Vagina (tissue), 2 donors: ENCODE measurements at regions not wholly inside any gene's neighbourhood (a gene's known extent, or its start where the extent isn't known, plus 50 kb on each side); places are given as distances from the start of the nearest gene placed in this dataset.

ENCODE experiments used
- POLR2A ChIP-seq, 2 donors: fragments of 450-650 bp; IDR thresholded peaks; one replicate each; pipeline ENCODE4 v1.6.1; 2017; ENCODE audit warnings: antibody characterized with exemption in 2 of 2, mild to moderate bottlenecking in 2 of 2, moderate library complexity in 2 of 2
- POLR2AphosphoS5 ChIP-seq, 2 donors: sonication (generic); formaldehyde crosslinking; IDR thresholded peaks; one replicate each; pipeline ENCODE4 v1.9.0; 2017; ENCODE audit warnings: antibody characterized with exemption in 2 of 2, mild to moderate bottlenecking in 2 of 2, low read depth in 1 of 2; ENCODE audit not compliant: insufficient read depth in 1 of 2

DNA sequence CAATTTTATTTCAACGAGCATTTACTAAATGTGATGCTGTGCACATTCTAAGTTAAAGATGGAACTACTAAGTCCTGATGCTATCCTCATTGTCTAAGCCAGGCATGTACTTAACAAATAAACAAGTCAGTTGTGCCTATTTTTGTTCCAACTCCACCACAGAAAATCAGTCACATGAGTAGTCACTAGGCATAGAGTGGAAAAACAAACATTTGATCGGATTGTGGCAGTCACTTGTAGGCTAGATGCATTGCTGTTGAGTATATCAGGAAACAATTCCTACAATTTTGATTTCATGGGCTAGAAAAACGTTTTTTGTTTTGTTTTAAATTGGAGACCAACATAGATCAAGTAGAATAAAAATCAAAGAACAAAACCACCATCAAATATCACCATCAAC, 177.6 kb upstream of the SLC25A13 start:
- TF ChIP-seq POLR2AphosphoS5 (IDR thresholded peaks at IDR 0.05; ENCODE audit: insufficient read depth in 1 of 2, low read depth in 1 of 2) (no peak), POLR2A (IDR thresholded peaks at IDR 0.05) (no peak)
